ENCODE measurements at regions not wholly inside any gene's neighbourhood (a gene's known extent, or its start where the extent isn't known, plus 50 kb on each side); places are given as distances from the start of the nearest gene placed in this dataset.

DNA sequence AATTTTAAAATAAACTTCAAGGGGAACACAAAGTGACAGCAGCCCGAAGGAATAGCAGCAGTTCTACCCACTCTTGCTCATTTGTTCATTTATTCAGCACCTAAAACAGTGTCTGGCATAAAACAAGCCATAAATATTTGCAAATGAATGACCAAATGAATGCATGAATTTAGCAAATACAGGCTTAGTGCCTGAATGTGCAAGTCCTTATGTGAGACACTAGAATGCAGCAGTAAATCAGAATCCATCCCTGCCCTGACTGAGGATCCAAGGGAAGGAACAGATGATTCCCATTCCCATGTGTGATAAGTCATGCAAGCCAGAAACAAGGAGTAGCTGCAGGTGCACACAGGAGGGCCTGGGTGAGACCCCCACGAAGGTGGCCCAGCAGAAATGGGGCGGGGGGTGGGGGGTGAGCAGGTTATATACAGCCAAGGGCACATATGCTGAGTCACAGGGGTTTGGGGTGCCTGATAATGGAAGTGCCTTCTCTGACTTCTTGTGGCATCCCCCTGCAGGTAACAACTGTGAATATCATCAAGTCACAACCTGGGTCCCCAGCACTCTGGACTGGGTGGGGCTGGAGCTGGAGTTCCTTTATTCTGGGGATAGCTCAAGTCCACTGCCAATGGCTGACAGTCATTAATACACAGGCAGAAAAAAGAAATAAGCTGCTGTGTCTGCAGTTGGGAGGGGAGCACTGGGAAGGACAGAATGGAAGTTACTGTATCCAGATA is 311.9 kb downstream of the TXNL1 start:
- no peak overlapping the region for H3K27ac Mint-ChIP-seq
- ATAC-seq, result no peak
- no peaks in the 10 kb centered on the region for H3K9me3 Mint-ChIP-seq
- DNase-seq (ENCODE audit: low spot score in 2 of 2), result no peak
- H3K36me3 Mint-ChIP-seq, result no peaks in the 10 kb centered on the region

DNA sequence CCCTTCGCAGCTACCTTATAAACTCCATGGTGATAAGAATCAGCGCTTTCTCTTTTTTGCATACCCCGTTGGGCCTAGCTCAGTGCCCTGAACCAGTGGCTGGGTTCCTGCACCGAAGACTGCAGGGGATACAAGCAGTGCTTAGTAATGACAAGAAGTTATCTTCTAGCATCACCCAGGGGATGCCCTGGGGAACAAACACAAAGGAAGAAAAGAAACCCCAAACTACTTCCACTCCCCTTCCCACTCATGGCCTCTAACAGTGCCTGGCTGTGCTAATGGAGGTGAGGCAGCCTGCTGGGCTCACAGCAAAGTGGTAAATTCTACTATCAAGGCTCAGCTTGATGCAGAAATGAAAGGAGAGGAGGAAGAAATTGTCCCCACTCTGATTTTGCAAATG is 314.7 kb downstream of the TXNL1 start:
- H3K27ac Mint-ChIP-seq, result no peak overlapping the region
- ATAC-seq (no peak), DNase-seq (ENCODE audit: low spot score in 2 of 2) (no peak)
- H3K9me3 Mint-ChIP-seq, result no peaks in the 10 kb centered on the region
- H3K36me3 Mint-ChIP-seq, result no peaks in the 10 kb centered on the region

DNA sequence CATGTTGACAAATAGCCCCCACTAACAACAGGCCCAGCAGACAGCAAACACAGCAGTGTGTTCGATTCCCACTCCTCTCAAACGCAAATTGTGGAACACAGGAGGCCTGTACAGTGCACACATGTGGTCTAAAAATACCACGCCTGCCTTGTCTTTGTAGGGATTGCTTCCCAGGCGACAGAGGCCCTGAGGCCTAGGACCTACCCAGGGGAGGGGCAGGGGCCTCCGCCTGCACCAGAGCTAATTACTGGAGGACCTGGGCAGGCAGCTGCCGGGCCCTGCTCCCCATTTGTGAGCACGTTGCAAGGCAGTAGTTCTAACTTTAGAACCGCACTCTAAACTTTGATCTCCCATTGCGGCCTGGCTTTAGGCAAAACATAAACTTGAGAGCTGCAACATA is 316.0 kb downstream of the TXNL1 start:
- ATAC-seq, result no peak
- no peak overlapping the region for H3K27ac Mint-ChIP-seq
- H3K36me3 Mint-ChIP-seq, result no peaks in the 10 kb centered on the region
- no peaks in the 10 kb centered on the region for H3K9me3 Mint-ChIP-seq
- DNase-seq (ENCODE audit: low spot score in 2 of 2), result no peak

DNA sequence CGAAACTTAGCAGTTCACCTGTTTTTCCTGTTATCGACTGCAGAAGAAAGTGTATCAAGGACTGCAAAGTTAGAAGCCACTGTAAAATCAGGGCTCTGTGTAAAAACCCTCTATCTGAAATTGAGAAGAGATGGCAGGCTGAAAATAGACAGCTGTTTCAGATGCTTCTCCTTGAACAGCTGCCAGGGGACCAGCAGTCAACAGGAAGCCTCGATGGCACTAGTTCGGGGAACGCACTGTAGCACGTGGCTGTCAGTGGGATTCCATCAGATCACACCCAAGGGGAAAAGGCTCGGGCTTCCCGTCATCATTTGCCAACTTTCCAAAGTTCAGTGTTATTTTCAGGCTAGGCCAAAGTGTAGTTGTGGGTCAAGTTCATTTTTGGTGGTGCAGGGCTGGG is 316.9 kb downstream of the TXNL1 start:
- DNase-seq (ENCODE audit: low spot score in 2 of 2) (no peak), ATAC-seq (no peak)
- Mint-ChIP-seq H3K36me3 (no peaks in the 10 kb centered on the region), H3K9me3 (no peaks in the 10 kb centered on the region), H3K27ac (no peak overlapping the region)

DNA sequence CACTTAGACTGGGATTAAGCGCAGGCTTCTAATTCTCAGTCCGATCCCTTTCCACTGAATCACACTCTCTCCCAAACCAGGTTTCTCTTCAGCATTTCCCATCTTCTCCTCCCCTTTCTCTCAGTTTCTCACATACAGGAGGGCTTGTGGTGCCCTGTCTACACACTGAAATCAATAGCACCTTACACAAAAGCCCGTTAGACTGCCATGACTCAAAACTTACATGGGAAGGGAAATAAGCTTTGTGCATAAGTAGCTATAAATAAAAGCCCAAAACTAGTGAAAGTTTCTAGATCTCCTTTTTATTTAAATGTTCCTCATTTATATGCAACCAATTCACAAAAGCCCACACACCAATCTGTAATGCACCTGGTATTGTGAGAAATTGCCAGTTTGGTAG is 318.4 kb downstream of the TXNL1 start:
- H3K27ac Mint-ChIP-seq, result no peak overlapping the region
- no peak for ATAC-seq
- no peaks in the 10 kb centered on the region for H3K36me3 Mint-ChIP-seq
- DNase-seq (ENCODE audit: low spot score in 2 of 2), result no peak
- H3K9me3 Mint-ChIP-seq, result no peaks in the 10 kb centered on the region

DNA sequence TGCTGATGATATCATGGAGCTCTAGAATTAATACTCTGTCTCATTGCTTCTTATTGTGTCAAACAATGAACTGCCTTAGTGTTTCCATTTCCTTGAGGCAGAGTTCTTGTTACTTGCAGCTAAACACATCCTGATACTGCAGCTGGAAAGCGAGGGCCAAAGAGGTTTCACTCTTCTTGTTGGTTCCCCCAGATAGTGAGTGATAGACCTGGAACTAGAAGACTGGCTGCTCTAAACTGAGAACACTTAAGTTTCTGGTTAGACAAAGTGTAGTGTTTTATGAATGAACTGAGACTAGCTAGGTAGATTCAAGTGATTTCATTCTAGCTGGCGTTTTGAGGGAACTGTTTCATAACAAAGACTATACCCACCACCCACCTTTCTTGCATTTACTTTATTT is 321.7 kb downstream of the TXNL1 start:
- Mint-ChIP-seq H3K9me3 (no peaks in the 10 kb centered on the region), H3K27ac (no peak overlapping the region), H3K36me3 (no peaks in the 10 kb centered on the region)
- no peak for ATAC-seq
- DNase-seq (ENCODE audit: low spot score in 2 of 2), result no peak

DNA sequence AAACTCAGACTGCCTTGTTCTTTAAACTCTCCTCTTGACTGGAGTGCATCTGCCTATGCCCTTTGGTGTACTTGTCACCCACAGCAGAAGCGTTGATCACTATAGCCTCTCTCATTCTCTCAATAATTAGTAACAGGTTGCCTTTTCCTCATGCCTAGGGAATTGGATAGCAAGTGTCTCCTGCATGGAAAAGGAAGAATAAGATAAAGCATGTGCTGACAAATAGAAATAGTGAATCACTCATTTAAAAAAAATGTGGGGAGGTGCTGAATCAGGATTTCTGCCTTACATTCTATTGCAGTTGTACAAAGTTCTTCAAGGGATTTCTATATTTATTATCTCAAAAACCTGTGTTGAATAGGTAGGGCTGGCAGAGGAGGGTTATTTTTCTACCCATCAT is 323.0 kb downstream of the TXNL1 start:
- Mint-ChIP-seq H3K27ac (no peak overlapping the region), H3K9me3 (no peaks in the 10 kb centered on the region), H3K36me3 (no peaks in the 10 kb centered on the region)
- no peak for ATAC-seq
- DNase-seq (ENCODE audit: low spot score in 2 of 2), result no peak

DNA sequence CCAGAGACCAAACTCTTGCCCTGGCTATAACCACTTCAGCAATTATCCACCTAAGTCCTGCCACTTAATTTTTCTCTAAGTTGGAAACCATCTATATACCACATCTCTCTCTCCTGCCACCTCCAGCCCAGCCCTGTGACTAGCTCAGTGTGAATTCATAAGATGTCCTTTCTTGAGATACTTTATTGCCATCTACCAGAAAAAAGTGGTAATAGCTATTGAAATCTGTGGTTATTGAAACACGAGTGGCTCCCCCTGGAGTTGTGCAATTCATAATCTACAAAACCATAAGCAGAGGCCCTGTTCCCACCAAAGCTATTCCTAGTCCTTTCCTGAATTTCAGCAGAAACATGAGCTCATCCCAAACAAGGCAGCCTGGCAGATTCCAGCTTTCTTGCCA is 324.0 kb downstream of the TXNL1 start:
- no peak overlapping the region for H3K27ac Mint-ChIP-seq
- DNase-seq (ENCODE audit: low spot score in 2 of 2), result no peak

DNA sequence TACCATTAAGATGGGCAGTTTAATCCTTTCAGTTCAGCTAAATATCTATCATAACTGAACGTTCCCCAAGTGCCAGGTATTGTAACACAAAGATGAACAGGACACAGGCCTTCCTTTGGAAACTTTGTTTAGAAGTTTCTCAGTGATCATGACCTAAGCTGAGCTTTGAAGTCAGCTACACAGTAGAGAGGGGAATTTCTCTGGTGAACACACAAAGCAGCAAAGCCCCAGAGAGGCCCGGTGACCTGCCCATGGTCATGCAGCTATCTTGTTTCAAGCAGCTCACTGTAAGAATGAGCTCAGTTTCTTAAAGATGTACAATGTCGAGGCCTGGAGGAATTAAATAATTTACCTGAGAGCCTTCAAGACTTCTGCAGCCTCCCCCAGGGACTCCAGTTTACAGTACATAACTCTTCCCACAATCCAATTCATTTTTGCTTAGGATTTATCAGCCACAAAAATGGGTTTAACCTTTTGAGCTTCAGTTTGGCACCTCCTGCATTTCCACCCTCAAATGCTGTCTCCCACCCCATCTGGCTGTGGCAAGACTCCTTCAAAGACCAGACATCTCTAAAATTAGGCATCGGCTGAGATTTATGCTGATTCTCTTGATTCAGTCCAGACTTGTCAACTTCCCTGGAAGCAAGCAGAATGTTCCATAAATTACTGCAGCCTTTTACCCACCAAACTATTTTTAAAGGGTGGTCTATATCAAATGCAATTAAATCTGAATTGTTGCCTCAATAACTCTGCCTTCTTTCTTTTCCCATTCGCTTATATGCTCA is 325.6 kb downstream of the TXNL1 start:
- DNase-seq (ENCODE audit: low spot score in 2 of 2), result no peak
- Mint-ChIP-seq H3K27ac (no peak overlapping the region), H3K36me3 (no peaks in the 10 kb centered on the region), H3K9me3 (no peaks in the 10 kb centered on the region)
- no peak for ATAC-seq

More for the DNA sequence above, 324.0 kb downstream of the TXNL1 start:
- Mint-ChIP-seq H3K9me3 (no peaks in the 10 kb centered on the region), H3K36me3 (no peaks in the 10 kb centered on the region)
- ATAC-seq, result no peak

DNA sequence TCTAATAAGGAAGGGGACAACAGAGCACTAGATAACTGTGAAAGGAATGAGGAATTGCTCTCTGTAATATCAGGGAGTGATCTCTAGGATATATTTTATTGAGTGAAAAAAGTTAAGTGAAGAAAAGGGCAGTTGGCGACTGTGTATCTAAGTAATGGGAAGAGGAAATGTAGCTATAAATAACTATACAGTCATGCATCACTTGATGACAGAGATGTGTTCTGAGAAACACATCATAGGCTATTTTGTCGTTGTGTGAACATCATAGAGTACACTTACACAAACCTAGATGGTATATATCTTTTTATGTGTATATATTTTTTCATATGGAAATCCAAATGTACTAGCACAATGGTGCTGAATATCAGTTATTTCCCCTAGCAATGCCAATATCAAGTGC is 329.3 kb downstream of the TXNL1 start:
- Mint-ChIP-seq H3K9me3 (no peaks in the 10 kb centered on the region), H3K36me3 (no peaks in the 10 kb centered on the region), H3K27ac (no peak overlapping the region)
- DNase-seq (ENCODE audit: low spot score in 2 of 2), result no peak
- ATAC-seq, result no peak

DNA sequence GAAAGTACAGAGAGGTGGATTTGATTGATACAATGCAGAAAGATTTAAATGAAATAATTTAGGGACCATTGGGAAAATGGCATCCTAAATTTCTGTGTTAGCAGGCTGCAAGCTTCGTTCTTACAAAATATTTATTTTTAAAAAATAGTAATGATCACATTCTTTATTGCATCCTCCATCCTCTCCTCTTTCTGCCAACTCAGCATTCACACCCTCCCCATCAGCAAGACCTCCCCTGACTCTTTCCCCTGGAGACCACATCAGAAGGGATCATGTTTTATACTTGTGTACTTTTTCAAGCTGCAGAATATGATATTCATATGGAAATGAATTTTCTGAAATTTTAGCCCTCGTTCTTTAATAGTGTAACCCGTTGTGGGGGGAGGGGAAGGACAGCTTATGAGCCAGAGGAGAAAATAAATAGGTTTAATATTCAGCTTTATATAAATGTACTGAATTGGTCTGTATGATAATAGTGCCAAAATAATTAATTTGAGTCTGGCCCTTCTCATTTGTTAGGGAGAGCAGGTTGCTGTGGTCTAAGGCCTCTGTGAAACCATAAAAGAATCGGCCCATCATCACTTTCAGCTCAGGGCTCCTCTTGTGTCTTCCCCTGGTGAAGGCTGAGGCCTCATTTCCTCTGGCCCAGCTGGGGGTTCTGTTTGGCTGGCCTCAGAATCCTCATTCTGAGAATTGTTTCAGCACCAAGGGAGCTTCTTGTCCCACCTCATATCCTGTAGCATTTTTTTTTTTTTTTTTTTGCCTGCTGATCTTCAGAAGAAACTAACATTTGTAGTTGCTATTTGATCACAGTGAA is 330.8 kb downstream of the TXNL1 start:
- Mint-ChIP-seq H3K27ac (no peak overlapping the region), H3K9me3 (no peaks in the 10 kb centered on the region), H3K36me3 (no peaks in the 10 kb centered on the region)
- DNase-seq (ENCODE audit: low spot score in 2 of 2), result no peak
- ATAC-seq, result no peak

DNA sequence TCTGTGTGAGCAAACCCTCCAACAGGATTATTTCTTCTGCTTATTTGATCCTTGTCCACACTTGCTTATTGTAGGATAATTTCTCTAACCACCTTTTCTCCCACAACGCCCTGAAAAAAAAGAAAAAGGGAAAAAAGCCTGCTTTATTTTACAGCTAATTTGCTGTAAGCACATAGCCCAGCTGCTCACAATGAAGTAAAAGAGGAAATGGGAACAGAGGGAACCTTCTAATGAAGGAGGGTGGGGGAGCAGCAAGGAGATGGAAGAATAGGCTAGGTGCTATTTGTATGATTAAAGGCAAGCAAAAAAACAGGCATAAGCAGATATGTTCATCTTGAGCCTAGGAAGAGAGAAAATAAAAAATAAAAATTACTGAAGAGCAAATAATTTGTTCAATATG is 331.6 kb downstream of the TXNL1 start:
- DNase-seq (ENCODE audit: low spot score in 2 of 2), result no peak
- ATAC-seq, result no peak
- Mint-ChIP-seq H3K9me3 (no peaks in the 10 kb centered on the region), H3K36me3 (no peaks in the 10 kb centered on the region), H3K27ac (no peak overlapping the region)

DNA sequence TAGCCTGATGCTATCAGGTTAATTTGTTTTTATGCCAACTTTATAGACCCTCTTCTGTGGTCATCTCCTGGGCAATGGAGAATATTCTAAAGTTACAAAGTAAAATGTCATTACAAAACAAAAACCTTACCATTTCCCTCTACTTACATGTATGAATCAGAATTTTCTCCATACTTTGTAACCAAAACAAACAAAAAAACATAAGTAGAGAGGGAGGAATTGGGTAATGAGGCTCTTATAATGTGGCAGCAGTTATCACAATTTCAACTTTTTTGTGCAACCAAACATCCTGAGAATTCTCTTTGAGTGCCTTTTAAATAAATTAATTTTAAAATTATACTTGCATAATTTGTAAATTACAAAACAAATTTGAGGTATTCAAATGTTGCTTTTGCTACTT is 332.8 kb downstream of the TXNL1 start:
- DNase-seq (ENCODE audit: low spot score in 2 of 2) (no peak), ATAC-seq (no peak)
- no peaks in the 10 kb centered on the region for H3K9me3 Mint-ChIP-seq
- H3K36me3 Mint-ChIP-seq, result no peaks in the 10 kb centered on the region
- no peak overlapping the region for H3K27ac Mint-ChIP-seq

DNA sequence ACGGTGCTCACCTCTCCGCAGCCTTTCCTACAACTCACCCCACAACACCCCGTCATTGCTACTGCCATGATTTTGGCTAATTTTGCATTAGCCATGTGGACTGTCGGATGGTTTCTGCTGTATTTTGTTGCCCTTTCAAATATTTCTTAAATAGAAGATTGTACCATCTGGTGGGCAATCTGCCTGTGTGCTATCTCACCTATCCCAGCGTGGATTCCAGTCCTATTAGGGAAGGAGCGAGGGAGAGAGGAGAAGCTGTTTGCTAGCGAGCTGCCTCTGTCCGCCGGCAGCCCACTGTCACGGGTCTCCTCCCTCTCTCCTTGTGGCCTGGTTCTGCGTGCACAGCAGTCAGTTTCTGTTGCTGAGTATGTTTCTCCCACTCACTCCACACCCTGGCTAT is 336.2 kb downstream of the TXNL1 start:
- H3K9me3 Mint-ChIP-seq, result no peaks in the 10 kb centered on the region

DNA sequence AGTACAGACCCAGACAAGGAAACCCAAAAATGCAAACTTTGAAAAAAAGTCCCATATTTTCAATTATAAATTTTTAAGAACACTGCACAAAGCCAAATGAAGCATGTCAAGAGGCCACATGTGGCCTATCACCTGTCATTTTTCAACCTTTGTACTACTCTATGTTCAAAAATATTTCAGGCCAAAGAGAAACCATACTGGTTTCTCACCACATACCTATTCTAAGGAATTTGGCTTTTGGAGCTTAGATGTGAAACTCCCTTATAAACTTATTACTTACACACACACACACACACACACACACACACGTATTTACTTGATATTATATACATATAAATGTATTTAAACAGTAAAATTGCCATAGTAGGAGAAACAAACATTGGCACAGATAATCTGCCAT is 338.7 kb downstream of the TXNL1 start:
- no peak overlapping the region for H3K27ac Mint-ChIP-seq
- no peak for ATAC-seq
- no peaks in the 10 kb centered on the region for H3K36me3 Mint-ChIP-seq
- H3K9me3 Mint-ChIP-seq, result no peaks in the 10 kb centered on the region
- no peak for DNase-seq (ENCODE audit: low spot score in 2 of 2)

More for the DNA sequence above, 336.2 kb downstream of the TXNL1 start:
- no peak overlapping the region for H3K27ac Mint-ChIP-seq
- no peak for ATAC-seq
- H3K36me3 Mint-ChIP-seq, result no peaks in the 10 kb centered on the region
- DNase-seq (ENCODE audit: low spot score in 2 of 2), result no peak

DNA sequence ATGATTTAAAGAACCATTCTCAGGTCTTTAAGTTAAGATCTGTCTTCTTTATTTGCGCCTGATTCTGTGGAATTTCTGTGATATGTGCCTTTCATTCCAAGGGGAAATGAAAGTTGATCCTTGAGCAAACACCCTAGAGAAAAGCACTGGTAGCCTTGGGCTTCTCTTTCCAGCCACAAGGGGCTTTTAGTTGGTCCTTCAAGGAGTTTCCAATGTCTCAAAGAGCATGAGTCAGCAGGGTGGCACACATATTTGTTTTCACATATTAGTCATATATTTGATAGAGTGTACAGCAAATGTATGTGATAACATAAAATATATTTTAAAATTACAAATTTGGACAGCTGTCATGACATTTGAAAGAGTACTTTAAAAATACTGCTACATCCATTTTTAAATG is 339.5 kb downstream of the TXNL1 start:
- no peaks in the 10 kb centered on the region for H3K9me3 Mint-ChIP-seq
- no peaks in the 10 kb centered on the region for H3K36me3 Mint-ChIP-seq
- H3K27ac Mint-ChIP-seq, result no peak overlapping the region
- DNase-seq (ENCODE audit: low spot score in 2 of 2), result no peak
- ATAC-seq, result no peak

DNA sequence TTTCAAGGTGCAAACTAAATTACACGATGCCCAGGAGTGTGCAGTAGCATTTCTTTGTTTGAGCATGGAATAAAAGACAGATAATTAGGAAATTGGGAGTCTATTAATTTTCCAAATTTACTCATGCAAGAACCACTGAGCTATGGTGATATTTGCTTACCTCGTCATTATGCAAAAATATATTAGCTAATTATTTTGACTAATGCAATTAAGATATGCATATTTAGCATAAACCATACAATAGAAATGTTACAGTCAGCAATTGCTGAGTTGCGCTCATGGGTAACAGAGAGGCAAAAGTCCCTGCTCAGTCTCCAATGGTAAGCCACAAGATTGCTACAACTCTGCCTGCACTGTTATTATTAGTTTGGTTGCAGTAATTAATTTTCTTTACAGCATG is 342.0 kb downstream of the TXNL1 start:
- Mint-ChIP-seq H3K9me3 (peaks cover 3 to 5% of the 10 kb centered on the region in 2 donors), H3K27ac (no peak overlapping the region), H3K36me3 (no peaks in the 10 kb centered on the region)
- ATAC-seq (no peak), DNase-seq (ENCODE audit: low spot score in 2 of 2) (no peak)
